ENCODE measurements at regions not wholly inside any gene's neighbourhood (a gene's known extent, or its start where the extent isn't known, plus 50 kb on each side); places are given as distances from the start of the nearest gene placed in this dataset.

GRCh38 chr10:65571011-65571570, 1354.7 kb upstream of the LRRTM3 start:
- intact Hi-C loops (cut with micrococcal nuclease) = no loop called here

DNA sequence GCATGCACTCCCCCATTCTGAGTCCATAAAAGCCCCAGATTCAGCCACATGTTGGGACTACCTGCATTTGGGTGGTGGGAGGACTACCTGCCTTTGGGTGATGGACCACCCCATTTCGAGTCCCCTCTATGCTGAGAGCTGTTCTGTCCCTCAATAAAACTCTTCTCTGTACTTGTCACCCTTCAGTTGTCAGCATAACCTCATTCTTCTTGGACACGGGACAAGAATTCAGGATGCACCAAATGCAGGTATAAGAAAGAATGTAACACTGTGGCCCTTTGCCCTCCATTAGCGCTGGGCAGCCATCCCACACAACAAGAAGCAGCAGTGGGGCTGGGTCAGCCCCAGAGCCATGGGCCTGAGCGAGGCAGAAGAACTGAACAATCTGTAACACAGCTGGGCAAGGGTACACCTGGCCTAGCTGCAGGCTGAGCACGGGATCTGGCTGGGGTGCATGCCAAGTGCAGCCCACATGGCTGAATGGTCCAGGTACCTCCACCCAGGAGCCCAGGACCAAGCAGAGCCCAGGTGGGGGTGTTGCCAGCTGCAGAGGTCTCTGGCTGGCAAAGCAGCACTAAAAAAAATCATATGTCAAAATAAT, 1344.3 kb upstream of the LRRTM3 start:
- Histone ChIP-seq H3K4me3 (ENCODE audit: low read length) (no peak overlapping the region), H3K27me3 (ENCODE audit: control insufficient read depth, insufficient read depth, low read length) (no peaks in the 10 kb centered on the region), H3K27ac (ENCODE audit: low read length) (no peak overlapping the region), H3K9me3 (ENCODE audit: control insufficient read depth, insufficient read depth, low read length) (peaks cover 9% of the 10 kb centered on the region), H3K36me3 (ENCODE audit: control insufficient read depth, insufficient read depth, low read length) (no peaks in the 10 kb centered on the region), H3K4me1 (ENCODE audit: control insufficient read depth, insufficient read depth, low read length) (no peaks in the 10 kb centered on the region)
- TF ChIP-seq, protein P1, sequence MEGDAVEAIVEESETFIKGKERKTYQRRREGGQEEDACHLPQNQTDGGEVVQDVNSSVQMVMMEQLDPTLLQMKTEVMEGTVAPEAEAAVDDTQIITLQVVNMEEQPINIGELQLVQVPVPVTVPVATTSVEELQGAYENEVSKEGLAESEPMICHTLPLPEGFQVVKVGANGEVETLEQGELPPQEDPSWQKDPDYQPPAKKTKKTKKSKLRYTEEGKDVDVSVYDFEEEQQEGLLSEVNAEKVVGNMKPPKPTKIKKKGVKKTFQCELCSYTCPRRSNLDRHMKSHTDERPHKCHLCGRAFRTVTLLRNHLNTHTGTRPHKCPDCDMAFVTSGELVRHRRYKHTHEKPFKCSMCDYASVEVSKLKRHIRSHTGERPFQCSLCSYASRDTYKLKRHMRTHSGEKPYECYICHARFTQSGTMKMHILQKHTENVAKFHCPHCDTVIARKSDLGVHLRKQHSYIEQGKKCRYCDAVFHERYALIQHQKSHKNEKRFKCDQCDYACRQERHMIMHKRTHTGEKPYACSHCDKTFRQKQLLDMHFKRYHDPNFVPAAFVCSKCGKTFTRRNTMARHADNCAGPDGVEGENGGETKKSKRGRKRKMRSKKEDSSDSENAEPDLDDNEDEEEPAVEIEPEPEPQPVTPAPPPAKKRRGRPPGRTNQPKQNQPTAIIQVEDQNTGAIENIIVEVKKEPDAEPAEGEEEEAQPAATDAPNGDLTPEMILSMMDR (IDR thresholded peaks at IDR 0.05) = no peak
- H3K9me3 Mint-ChIP-seq = peaks cover 21 to 25% of the 10 kb centered on the region in 2 donors
- WGBS (ENCODE audit: insufficient coverage) = 72% methylated on average over 5 of the region's 5 CpGs
- H3K27me3 Mint-ChIP-seq (ENCODE audit: low read depth in 2 of 2) = no peaks in the 10 kb centered on the region
- intact Hi-C loops (cut with micrococcal nuclease) = no loop called here
- H3K36me3 Mint-ChIP-seq = peaks cover 17% of the 10 kb centered on the region
- ATAC-seq = no peak
- no peaks in the 10 kb centered on the region for H3K4me1 Mint-ChIP-seq
- no peak overlapping the region for H3K27ac Mint-ChIP-seq
- DNase-seq = no peak
- H3K4me3 Mint-ChIP-seq = no peak overlapping the region

More at GRCh38 chr10:65571011-65571570, 1354.7 kb upstream of the LRRTM3 start:
- no peak for DNase-seq
- 8% methylated on average over 5 of the region's 5 CpGs for WGBS (ENCODE audit: insufficient coverage)
- H3K4me3 Mint-ChIP-seq = no peak overlapping the region
- TF ChIP-seq, protein P1 (IDR thresholded peaks at IDR 0.05) = no peak
- no peaks in the 10 kb centered on the region for H3K4me1 ChIP-seq (ENCODE audit: control insufficient read depth, insufficient read depth, low read length)
- no peaks in the 10 kb centered on the region for H3K27me3 ChIP-seq (ENCODE audit: control insufficient read depth, insufficient read depth, low read length)
- H3K27ac ChIP-seq (ENCODE audit: low read length) = no peak overlapping the region
- H3K36me3 ChIP-seq (ENCODE audit: control insufficient read depth, insufficient read depth, low read length) = no peaks in the 10 kb centered on the region
- no peaks in the 10 kb centered on the region for H3K36me3 Mint-ChIP-seq
- peaks cover 8 to 12% of the 10 kb centered on the region in 2 donors for H3K9me3 Mint-ChIP-seq
- H3K27ac Mint-ChIP-seq = no peak overlapping the region
- no peaks in the 10 kb centered on the region for H3K4me1 Mint-ChIP-seq
- no peaks in the 10 kb centered on the region for H3K27me3 Mint-ChIP-seq (ENCODE audit: low read depth in 2 of 2)
- no peak overlapping the region for H3K4me3 ChIP-seq (ENCODE audit: low read length)
- H3K9me3 ChIP-seq (ENCODE audit: control insufficient read depth, insufficient read depth, low read length) = no peaks in the 10 kb centered on the region
- ATAC-seq = no peak

DNA sequence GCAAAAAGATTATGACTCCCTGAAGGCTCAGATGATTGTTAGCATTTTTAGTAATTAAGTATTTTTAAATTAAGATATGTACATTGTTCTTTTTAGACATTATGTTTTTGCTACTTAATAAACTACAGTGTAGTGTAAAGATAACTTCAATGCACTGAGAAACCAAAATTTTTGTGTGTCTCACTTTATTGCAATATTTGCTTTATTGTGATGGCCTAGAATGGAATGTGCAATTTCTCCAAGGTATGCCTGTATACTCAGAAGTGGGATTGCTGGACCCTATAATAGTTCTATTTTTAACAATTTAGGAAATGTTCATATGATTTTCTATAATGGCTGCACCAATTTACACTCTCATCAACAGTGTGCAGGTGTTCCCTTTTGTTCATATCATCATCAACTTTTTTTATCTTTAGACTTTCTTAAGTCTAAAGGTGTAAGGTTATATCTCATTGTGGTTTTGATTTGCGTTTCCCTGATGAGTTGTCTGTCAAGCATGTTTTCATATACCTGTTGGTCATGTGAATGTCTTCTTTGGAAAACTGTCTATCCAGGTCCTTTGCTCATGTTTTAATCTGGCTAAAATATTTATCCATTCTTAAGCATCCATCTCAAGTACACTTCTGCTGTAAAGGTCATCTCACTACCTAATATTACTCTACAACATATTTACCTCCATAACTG, 1323.5 kb upstream of the LRRTM3 start:
- peaks cover 11% of the 10 kb centered on the region for H3K36me3 Mint-ChIP-seq
- Histone ChIP-seq H3K9me3 (ENCODE audit: control insufficient read depth, insufficient read depth, low read length) (no peaks in the 10 kb centered on the region), H3K4me3 (ENCODE audit: low read length) (no peak overlapping the region), H3K4me1 (ENCODE audit: control insufficient read depth, insufficient read depth, low read length) (no peaks in the 10 kb centered on the region), H3K27me3 (ENCODE audit: control insufficient read depth, insufficient read depth, low read length) (no peaks in the 10 kb centered on the region), H3K27ac (ENCODE audit: low read length) (no peak overlapping the region), H3K36me3 (ENCODE audit: control insufficient read depth, insufficient read depth, low read length) (no peaks in the 10 kb centered on the region)
- no peak overlapping the region for H3K4me3 Mint-ChIP-seq
- intact Hi-C loops (cut with micrococcal nuclease) = no loop called here
- no peaks in the 10 kb centered on the region for H3K4me1 Mint-ChIP-seq
- no peak for DNase-seq
- peaks cover 7 to 22% of the 10 kb centered on the region in 2 donors for H3K9me3 Mint-ChIP-seq
- H3K27me3 Mint-ChIP-seq (ENCODE audit: low read depth in 2 of 2) = no peaks in the 10 kb centered on the region
- TF ChIP-seq, protein P1 (IDR thresholded peaks at IDR 0.05) = no peak
- no peak for ATAC-seq
- no peak overlapping the region for H3K27ac Mint-ChIP-seq
- WGBS (ENCODE audit: insufficient coverage) = no CpG with 5 or more reads among the region's 1 CpG

Measured in natural killer cell (primary cell).